ENCODE measurements at regions not wholly inside any gene's neighbourhood (a gene's known extent, or its start where the extent isn't known, plus 50 kb on each side); places are given as distances from the start of the nearest gene placed in this dataset.
"Not testable (repeated sequence)": the region's sequence is repeated elsewhere in the genome, so short reads cannot be mapped to it uniquely, and the experiment has no call there.

- not testable (repeated sequence) for DNase-seq
These were observed 570.0 kb upstream of the CDH11 start for GRCh38 chr16:65691846-65692245.

DNA sequence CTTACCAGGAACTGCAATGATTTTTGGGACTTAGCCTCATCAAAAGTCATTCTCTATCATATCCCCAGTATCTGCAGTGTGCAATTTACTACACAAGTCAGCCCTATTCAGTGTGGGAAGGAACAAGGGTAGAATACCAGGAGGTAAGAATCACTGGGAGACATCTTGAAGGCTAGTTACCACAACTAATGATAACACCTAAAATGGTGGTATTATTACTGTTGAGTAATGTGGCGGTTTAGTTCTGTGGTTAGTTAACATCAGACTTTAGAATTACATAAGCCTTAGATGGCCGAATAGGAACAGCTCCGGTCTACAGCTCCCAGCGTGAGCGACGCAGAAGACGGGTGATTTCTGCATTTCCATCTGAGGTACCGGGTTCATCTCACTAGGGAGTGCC lies 567.9 kb upstream of the CDH11 start:
- DNase-seq: no peak

DNA sequence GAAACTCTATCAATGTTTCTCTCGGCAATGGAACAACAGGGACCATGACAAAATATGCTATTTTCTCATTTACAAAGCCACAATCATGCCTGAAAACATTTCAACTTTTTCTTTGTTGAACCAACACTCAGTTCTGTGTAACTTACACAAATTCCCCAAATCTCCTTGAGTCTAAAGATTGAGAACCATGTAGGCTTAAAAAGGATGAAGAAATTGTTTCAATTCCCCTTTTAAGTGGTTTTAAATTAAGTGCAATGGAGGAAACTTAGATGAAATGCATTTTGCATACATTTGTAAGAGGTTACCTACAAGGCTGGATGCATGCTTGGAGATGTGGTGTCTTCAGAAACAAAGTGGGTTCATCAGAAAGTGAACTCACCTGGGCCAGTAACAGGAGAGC lies 566.4 kb upstream of the CDH11 start:
- DNase-seq: no peak

- DNase-seq: no peak
These were observed 562.4 kb upstream of the CDH11 start for GRCh38 chr16:65684230-65684629.

DNA sequence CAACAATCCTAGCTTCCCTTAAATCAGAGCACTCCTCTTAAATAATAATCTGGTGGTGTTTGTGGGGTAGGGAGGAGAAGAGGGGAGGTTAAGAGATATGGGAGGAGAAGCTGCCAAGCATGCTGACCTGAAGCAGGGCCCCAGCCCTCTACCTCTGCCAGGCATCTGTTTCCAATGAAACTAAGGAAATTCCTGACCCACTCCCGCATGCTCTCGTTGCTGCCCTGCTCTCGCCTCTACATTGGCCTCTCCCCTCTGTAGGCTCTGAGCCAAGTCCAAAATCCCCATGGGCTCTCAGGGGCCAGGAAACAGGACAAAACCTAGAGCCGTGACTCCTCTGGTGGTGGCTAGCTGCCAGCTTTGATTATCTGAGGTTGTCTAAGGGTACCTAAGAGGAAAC lies 559.5 kb upstream of the CDH11 start:
- DNase-seq: no peak

GRCh38 chr16:65679785-65680184 lies 557.9 kb upstream of the CDH11 start:
- DNase-seq: no peak

DNA sequence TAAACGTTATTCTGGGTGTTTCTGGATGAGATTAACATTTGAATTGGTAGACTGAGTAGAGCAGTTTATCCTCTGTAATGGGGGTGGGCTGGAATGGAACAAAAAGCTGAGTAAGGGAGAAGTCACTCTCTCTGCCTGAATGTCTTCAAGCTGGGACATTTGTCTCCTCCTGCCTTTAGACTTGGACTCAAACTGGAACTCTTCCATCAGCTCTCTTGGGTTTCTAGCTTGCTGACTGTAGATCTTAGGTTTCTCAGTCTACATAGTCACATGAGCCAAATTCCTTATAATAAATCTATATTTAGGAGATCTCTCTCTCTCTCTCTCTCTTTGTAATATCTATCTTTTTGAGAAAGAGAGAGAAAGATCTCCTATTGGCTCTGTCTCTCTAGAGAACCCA lies 553.3 kb upstream of the CDH11 start:
- no peak for DNase-seq

DNA sequence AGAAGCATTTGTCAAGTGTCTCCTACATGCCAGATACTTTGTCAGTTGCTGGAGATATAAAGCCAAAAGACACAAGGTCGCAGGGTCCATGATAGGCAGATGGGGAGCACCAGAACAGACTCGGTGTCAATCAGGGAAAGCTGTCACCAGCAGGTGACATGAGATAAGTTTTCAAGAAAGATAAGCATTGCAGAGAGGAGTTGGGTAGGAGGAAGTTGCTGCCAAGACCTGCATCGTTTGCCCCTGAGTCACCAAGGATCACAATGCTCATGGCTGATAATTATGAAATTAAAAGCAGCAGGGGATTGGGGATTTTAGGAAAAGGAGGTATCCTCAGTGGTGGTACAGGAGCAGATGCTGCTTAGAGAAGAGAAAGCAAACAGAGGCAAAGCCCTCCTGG lies 551.1 kb upstream of the CDH11 start:
- no peak for DNase-seq

GRCh38 chr16:65671071-65671470 lies 549.2 kb upstream of the CDH11 start:
- DNase-seq: no peak

DNA sequence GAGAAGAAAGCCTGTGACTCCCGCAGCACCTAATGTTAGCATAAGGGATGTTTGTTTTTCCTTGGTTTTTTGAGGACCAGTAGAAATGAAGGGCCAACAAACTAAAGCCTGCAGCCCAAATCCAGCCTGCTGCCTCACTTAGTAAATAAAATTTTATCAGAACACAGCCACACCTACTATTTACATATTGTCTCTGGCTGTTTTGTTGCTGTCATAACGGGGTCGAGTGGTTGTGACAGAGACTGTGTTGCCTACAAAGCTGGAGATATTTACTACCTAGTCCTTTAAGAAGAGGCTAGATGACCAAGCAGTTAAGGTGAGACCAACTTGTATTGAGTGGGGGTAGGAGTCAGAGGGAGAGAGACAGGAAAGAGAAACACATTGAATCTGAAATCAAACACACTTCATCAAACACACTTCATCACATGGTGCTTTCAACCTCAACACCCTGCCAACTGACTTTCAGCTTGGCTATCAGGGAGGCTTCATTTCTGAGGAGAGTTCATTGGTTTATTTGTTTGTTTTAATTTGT lies 546.3 kb upstream of the CDH11 start:
- DNase-seq: no peak

- no peak for DNase-seq
These were observed 545.2 kb upstream of the CDH11 start for GRCh38 chr16:65667011-65667578.

DNA sequence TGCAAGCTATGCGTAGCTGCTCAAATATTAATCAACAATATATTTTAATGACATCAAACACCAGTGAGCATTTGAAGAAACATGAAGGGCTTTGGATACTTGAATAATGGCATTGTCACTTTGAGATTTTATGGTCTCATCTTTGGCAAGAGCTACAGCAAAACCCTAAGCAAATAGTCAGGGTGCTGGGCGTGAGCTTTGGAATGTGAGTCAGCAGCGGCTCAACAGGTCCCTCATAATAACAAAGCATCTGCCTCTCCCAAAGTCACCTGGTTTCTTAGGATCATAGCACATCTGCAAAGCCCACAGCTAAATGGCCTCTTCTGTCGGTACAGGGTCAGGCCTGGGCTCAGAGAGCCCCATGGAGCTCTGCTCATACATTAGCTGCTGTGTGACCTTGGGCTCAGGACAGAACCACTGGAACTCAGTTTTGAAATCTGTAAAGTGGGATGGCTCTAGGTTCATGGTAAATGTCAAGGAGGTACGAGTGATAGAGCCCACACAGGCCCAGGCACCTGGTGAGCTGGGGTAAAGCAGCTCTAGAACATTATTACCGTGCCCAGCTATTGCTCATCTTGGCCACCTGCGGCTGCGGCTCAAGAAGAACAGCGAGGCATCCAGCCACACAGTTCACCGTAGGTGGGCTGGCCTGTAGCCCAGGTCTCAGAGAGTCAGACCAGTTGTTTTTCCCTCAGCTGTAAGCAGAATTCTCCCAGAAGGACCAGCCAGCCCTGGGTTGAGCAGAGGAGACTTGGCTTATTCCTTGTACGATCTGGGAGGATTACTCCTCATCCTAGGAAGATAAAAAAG lies 544.5 kb upstream of the CDH11 start:
- no peak for DNase-seq

DNA sequence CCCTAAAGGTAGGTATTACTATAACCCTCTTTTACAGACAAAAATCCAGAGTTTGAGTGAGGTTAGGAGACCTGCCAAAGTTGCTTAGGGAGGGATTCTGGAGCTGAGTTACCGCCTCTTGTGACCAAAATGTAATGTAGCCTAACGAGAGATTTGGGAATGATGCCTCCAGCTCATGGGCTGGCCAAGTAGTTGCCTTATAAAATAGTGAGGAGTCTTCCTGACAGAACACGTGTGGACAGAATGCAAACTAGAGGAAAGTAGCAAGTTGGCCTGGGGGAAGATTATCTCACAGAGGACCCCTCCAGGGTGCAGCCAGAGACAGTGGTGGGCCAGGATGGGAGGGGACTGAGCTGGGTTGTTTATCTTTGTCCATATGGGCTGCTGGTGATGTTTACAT lies 543.7 kb upstream of the CDH11 start:
- no peak for DNase-seq

DNA sequence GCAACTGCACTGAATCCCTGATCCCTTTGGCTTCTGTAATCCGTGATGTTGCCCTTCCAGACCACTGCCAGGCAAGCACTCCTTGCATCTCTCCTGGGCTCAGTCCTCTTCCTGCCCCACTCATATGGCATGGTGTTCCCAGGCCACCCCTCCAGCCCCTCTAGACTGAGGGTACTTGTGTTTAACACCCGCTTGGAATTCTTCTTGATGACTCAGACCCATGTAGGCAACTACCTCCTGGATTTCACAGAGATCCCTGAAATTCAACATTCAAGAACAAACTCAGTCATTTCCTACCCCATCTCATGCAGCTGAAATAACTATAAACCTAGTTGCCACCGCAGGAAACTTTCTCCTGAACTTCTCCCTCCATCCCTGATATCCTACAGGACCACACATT lies 541.9 kb upstream of the CDH11 start:
- no peak for DNase-seq

DNA sequence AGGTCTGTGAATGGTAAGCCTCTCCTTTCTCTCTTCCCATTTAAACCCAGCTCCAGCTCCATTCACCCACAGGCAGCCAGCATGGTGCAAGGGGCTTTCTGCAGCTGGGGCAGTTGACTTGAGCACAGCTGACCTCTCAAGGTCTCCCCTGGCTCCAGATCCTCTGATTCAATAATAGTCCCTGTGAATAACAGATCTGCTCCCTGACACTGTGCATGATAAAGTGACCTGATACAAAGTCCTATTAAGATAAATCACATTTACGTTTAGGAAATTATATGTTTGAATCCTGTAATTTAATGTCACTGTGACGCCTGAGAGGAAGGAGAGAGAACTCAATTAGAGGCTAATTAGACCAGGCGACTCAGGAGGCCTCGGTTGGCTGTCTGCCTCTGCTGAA lies 540.4 kb upstream of the CDH11 start:
- no peak for DNase-seq

DNA sequence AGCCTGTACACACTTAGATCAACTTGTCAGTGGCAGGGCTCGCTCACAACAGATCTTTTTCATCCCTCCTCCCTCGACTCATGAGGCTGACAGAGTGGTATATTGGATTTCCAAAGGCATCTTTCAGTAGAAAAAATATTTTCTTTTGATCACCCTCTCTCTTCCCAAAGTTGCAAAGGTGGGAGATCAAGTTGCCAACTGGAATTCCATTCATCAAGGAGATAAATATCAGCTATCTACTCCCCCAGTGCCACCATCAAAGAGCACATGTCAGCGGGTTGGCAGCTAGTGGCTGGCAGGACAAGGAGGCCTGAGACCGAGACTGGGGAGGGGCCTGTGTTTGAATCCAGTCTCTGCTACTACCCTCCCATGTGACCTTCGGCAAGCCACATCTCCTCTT lies 539.7 kb upstream of the CDH11 start:
- no peak for DNase-seq

- DNase-seq: no peak
These were observed 538.5 kb upstream of the CDH11 start for GRCh38 chr16:65660390-65660789.

GRCh38 chr16:65659758-65660157 lies 537.9 kb upstream of the CDH11 start:
- no peak for DNase-seq

- no peak for DNase-seq
These were observed 536.9 kb upstream of the CDH11 start for GRCh38 chr16:65658787-65659220.

- DNase-seq: no peak
These were observed 536.5 kb upstream of the CDH11 start for GRCh38 chr16:65658349-65658748.

- DNase-seq: no peak
These were observed 535.7 kb upstream of the CDH11 start for GRCh38 chr16:65657556-65657955.

DNA sequence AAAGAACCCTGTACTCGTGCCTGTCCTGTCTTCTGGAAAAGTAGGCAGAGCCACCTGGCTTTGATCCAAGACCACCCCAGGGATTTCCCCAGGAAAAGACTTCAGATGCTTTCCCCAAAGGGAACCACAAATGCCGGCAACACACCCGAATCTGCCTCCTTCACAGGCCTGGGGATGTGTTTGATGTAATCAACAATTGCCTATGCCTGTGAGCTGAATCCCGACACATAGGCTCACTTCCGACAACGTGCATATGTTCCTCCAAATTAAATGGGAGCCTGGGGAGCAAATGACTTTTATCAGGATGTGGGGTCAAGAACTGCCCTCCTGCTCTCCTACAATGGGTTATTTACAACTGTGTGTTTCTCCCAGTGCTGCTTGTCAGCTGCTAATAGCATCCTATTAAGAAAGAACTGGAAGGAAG lies 535.2 kb upstream of the CDH11 start:
- DNase-seq: no peak

DNA sequence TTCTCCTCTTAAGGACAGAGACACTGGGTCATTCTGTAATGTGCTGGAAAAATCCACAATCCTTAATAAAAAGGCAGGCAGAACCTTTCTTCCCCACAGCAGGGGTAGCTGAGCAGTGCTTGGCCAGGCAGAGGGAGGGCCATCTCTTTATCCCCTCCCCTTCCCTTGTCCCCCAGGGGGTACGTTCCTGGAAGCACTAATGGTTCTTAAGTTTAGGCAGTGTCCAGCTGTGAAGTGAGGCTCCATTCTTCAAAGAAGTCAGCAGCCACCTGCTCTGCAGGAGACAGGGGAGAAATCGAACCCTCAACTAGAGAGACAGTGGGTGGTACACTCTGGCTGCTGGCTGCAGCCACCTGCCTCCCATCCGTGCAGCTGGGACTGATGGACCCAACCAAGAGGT lies 533.9 kb upstream of the CDH11 start:
- no peak for DNase-seq

- no peak for DNase-seq
These were observed 526.2 kb upstream of the CDH11 start for GRCh38 chr16:65648101-65648500.

GRCh38 chr16:65644821-65645220 lies 523.0 kb upstream of the CDH11 start:
- no peak for DNase-seq
